GM23248 (cell line): ENCODE measurements at regions not wholly inside any gene's neighbourhood (a gene's known extent, or its start where the extent isn't known, plus 50 kb on each side); places are given as distances from the start of the nearest gene placed in this dataset.
A peak's percentile ranks its signal among the peaks of the same experiment; 100 is the strongest.

Experiments
- DNase-seq: peaks from one replicate; pipeline ENCODE4 v3.0.0-alpha.2; 2015
- H2AFZ ChIP-seq: fragments of 200-600 bp; sonication (generic); 2 replicates; pipeline ENCODE4 v1.6.1; 2016; ENCODE audit warnings: antibody characterized with exemption
- H3F3A ChIP-seq: fragments of 200-600 bp; sonication (generic); 2 replicates; pipeline ENCODE4 v1.6.1; 2016; ENCODE audit warnings: mild to moderate bottlenecking, antibody characterized with exemption, mixed run types; ENCODE audit not compliant: insufficient read depth
- H3K27ac ChIP-seq: fragments of 200-600 bp; sonication (generic); 2 replicates; pipeline ENCODE4 v1.5.1; 2016; ENCODE audit warnings: mild to moderate bottlenecking
- H3K27me3 ChIP-seq: fragments of 200-600 bp; sonication (generic); replicated peaks from 2 replicates; pipeline ENCODE4 v1.6.1; 2016; ENCODE audit warnings: mild to moderate bottlenecking; ENCODE audit not compliant: insufficient read depth
- H3K36me3 ChIP-seq: fragments of 200-600 bp; sonication (generic); 2 replicates; pipeline ENCODE4 v1.6.1; 2016; ENCODE audit warnings: low read depth, mild to moderate bottlenecking
- H3K4me1 ChIP-seq: fragments of 200-600 bp; sonication (generic); 2 replicates; pipeline ENCODE4 v1.6.1; 2016; ENCODE audit warnings: mild to moderate bottlenecking; ENCODE audit not compliant: insufficient read depth
- H3K4me2 ChIP-seq: fragments of 200-600 bp; sonication (generic); one replicate; pipeline ENCODE4 v1.6.1; 2016; ENCODE audit warnings: mild to moderate bottlenecking; ENCODE audit not compliant: unreplicated experiment
- H3K4me3 ChIP-seq: fragments of 200-600 bp; sonication (generic); 2 replicates; pipeline ENCODE4 v1.5.1; 2016; ENCODE audit warnings: mild to moderate bottlenecking
- H3K79me2 ChIP-seq: fragments of 200-600 bp; sonication (generic); 2 replicates; pipeline ENCODE4 v1.6.1; 2016; ENCODE audit warnings: mild to moderate bottlenecking; ENCODE audit not compliant: insufficient read depth
- H3K9ac ChIP-seq: fragments of 200-600 bp; sonication (generic); 2 replicates; pipeline ENCODE4 v1.6.1; 2016; ENCODE audit warnings: mild to moderate bottlenecking
- H3K9me2 ChIP-seq: fragments of 200-600 bp; sonication (generic); 2 replicates; pipeline ENCODE4 v1.6.1; 2016; ENCODE audit warnings: mixed run types, mild to moderate bottlenecking, moderate library complexity; ENCODE audit not compliant: insufficient read depth
- H3K9me3 ChIP-seq: fragments of 200-600 bp; sonication (generic); one replicate; pipeline ENCODE4 v1.6.1; 2017; ENCODE audit warnings: low read depth
- H4K20me1 ChIP-seq: fragments of 200-600 bp; sonication (generic); 2 replicates; pipeline ENCODE4 v1.6.0; 2016; ENCODE audit not compliant: insufficient read depth
- EZH2 ChIP-seq: fragments of 200-600 bp; sonication (generic); IDR thresholded peaks from 2 replicates; pipeline ENCODE4 v1.6.1; 2018; ENCODE audit warnings: antibody characterized with exemption, mild to moderate bottlenecking; ENCODE audit not compliant: insufficient read depth, poor library complexity, severe bottlenecking
- EZH2phosphoT487 ChIP-seq: fragments of 200-600 bp; sonication (generic); IDR thresholded peaks from 2 replicates; pipeline ENCODE4 v1.6.1; 2018; ENCODE audit warnings: antibody characterized with exemption, moderate library complexity, mild to moderate bottlenecking, low read depth; ENCODE audit not compliant: insufficient read depth
- WGBS, 2 experiments: methylation state at CpG; one replicate each; pipeline ENCODE4 v1.1.6; 2015 to 2017; ENCODE audit warnings: low lambda C conversion rate in 2 of 2, low coverage in 1 of 2; ENCODE audit errors: missing lambda C conversion rate in 2 of 2; 5-methylcytosine and 5-hydroxymethylcytosine counted together
- in situ Hi-C: fragments of 300-500 bp; cut with MboI; formaldehyde crosslinking; loops from 2 replicates; pipeline ENCODE4 v1.15.0; 2020

DNA sequence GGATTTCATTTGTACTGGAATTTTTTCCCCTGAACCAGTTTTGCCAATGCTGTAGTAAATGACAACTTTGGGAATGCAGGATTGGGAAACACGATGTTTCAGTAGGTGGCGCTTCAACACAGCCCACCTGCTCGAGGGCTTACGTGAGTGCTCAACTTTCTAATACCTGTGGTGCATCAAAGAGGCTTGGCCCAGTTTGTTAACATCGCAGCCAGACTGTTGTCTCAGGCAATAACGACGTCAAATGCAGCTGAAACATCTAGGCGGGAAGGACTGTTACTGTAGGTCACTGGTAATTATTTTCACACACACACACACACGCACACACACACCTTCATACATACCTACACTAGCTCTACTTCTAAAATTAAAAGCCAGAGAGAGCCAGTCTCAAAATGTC is 815.5 kb upstream of the SLC35B3 start:
- H2AFZ ChIP-seq, result no peak overlapping the region
- H3K79me2 ChIP-seq, result no peaks in the 10 kb centered on the region
- WGBS, 2 experiments, result 40 to 45% methylated on average over 9 of the region's 9 CpGs
- H3K9ac ChIP-seq, result no peak overlapping the region
- H3K9me3 ChIP-seq, result no peaks in the 10 kb centered on the region
- no peak overlapping the region for H3K4me2 ChIP-seq
- no peaks in the 10 kb centered on the region for H3K9me2 ChIP-seq
- H3K27me3 ChIP-seq, result no peaks in the 10 kb centered on the region
- H3F3A ChIP-seq, result no peaks in the 10 kb centered on the region
- in situ Hi-C loops, result no loop called here
- H3K27ac ChIP-seq, result no peak overlapping the region
- no peak overlapping the region for H3K4me3 ChIP-seq
- TF ChIP-seq EZH2 (no peak), EZH2phosphoT487 (no peak)
- peak; percentile 41 for DNase-seq
- H3K4me1 ChIP-seq, result no peaks in the 10 kb centered on the region
- no peaks in the 10 kb centered on the region for H4K20me1 ChIP-seq
- H3K36me3 ChIP-seq, result no peaks in the 10 kb centered on the region

DNA sequence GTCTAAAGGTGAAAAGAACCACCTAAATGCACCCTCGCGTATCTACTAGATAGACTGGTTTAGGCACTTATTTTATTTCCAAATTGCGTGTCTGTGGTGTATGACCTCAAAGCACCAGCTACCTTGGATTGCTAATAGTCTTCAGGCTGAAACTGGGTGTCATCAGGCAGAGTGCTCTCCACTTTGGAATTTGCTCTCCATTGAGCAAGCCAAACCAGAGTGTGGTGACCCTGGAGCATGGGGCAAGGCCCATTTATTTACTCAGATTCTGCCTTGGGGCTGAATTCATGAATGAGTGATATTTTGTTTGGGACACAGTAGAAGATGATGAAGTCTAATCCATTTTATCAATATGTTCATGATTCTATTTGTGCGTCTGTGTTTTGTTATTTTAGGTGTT is 812.8 kb upstream of the SLC35B3 start:
- Histone ChIP-seq H3K4me2 (no peak overlapping the region), H3K4me3 (no peak overlapping the region), H2AFZ (no peak overlapping the region), H3K27ac (no peak overlapping the region), H3K79me2 (no peaks in the 10 kb centered on the region), H3K27me3 (no peaks in the 10 kb centered on the region), H3K9me3 (no peaks in the 10 kb centered on the region), H3K4me1 (no peaks in the 10 kb centered on the region), H3K9me2 (no peaks in the 10 kb centered on the region), H3K9ac (no peak overlapping the region), H3K36me3 (no peaks in the 10 kb centered on the region), H4K20me1 (no peaks in the 10 kb centered on the region), H3F3A (no peaks in the 10 kb centered on the region)
- DNase-seq, result peak; percentile 24
- no peak for TF ChIP-seq EZH2
- TF ChIP-seq EZH2phosphoT487, result no peak
- 65% methylated on average over 4 of the region's 4 CpGs for WGBS, 2 experiments
- in situ Hi-C loops, result no loop called here

DNA sequence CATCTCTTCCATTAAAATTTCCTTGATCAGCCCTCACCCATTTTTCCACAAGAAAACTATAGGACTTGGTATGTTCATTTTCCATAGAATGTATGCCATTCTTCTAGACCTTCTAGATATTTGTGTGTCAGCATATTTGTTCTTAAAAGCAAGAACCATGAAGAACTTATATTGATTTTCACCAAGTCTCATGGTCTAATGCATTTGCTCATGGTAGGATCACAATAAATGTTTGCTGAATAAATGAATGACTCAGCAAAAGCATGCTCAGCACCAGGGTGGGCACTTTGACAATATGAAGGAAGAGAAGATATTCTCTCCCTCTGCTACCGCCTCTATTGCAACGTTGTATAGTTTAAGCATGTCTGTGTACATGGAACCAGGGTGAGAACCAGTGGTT is 805.5 kb upstream of the SLC35B3 start:
- Histone ChIP-seq H3K4me2 (no peak overlapping the region), H3F3A (no peaks in the 10 kb centered on the region), H3K36me3 (no peaks in the 10 kb centered on the region), H3K9me3 (no peaks in the 10 kb centered on the region), H3K79me2 (no peaks in the 10 kb centered on the region), H4K20me1 (no peaks in the 10 kb centered on the region), H3K9me2 (no peaks in the 10 kb centered on the region), H3K27me3 (no peaks in the 10 kb centered on the region), H3K4me1 (no peaks in the 10 kb centered on the region), H3K4me3 (no peak overlapping the region), H2AFZ (no peak overlapping the region), H3K9ac (no peak overlapping the region), H3K27ac (no peak overlapping the region)
- no peak for DNase-seq
- TF ChIP-seq EZH2phosphoT487 (no peak), EZH2 (no peak)
- 71 to 77% methylated on average over 2 of the region's 2 CpGs for WGBS, 2 experiments
- in situ Hi-C loops, result no loop called here

DNA sequence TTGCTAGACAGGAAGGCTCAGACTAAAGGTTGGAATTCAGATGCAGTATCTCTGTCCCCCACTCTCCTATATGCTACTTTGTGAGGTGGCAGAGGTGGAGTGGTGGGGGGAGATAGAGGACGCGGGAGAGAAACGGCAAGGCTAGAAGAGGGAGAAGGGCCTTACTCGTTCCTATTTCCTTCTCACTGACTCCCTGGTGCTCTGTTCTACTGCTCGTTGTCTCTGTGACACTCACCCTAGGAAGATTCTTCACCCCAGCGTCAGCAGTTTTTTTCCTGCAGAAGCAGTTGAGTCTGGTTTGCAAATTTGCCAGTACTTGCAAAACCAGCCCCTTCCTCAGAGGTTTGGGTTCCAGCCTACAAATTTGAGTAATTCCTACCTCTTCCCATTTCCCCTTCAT is 801.1 kb upstream of the SLC35B3 start:
- in situ Hi-C loops, result no loop called here
- Histone ChIP-seq H2AFZ (no peak overlapping the region), H3F3A (no peaks in the 10 kb centered on the region), H3K4me2 (no peak overlapping the region), H3K9me3 (no peaks in the 10 kb centered on the region), H3K36me3 (no peaks in the 10 kb centered on the region), H4K20me1 (no peaks in the 10 kb centered on the region), H3K9ac (no peak overlapping the region), H3K9me2 (no peaks in the 10 kb centered on the region), H3K27ac (no peak overlapping the region), H3K79me2 (no peaks in the 10 kb centered on the region), H3K4me1 (no peaks in the 10 kb centered on the region), H3K27me3 (no peaks in the 10 kb centered on the region), H3K4me3 (no peak overlapping the region)
- TF ChIP-seq EZH2phosphoT487, result no peak
- no peak for TF ChIP-seq EZH2
- WGBS, 2 experiments, result 61 to 66% methylated on average over 6 of the region's 6 CpGs
- no peak for DNase-seq

DNA sequence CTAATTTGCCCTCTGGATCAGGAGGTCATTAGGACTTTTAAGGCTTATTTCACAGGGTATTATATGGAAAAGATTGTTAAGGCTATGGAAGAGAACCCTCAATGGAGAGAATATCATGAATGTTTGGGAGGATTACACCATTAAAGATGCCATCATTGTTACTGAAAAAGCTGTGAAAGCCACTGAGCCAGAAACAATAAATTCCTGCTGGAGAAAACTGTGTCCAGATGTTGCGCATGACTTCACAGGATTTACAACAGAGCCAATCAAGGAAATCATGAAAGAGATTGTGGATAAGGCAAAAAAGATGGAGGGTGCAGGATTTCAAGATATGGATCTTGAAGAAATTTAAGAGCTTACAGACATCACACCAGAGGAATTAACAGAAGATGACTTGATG is 798.3 kb upstream of the SLC35B3 start:
- WGBS, 2 experiments, result 5 to 22% methylated on average over 1 of the region's 1 CpG
- no peak overlapping the region for H3K4me2 ChIP-seq
- in situ Hi-C loops, result no loop called here

More for the DNA sequence above, 798.3 kb upstream of the SLC35B3 start:
- Histone ChIP-seq H3K9me2 (no peaks in the 10 kb centered on the region), H3F3A (no peaks in the 10 kb centered on the region), H3K27ac (no peak overlapping the region), H3K27me3 (no peaks in the 10 kb centered on the region), H3K9ac (no peak overlapping the region), H2AFZ (no peak overlapping the region), H3K79me2 (no peaks in the 10 kb centered on the region), H3K36me3 (no peaks in the 10 kb centered on the region), H4K20me1 (no peaks in the 10 kb centered on the region), H3K9me3 (no peaks in the 10 kb centered on the region), H3K4me3 (no peak overlapping the region), H3K4me1 (no peaks in the 10 kb centered on the region)
- no peak for DNase-seq
- no peak for TF ChIP-seq EZH2phosphoT487
- TF ChIP-seq EZH2, result no peak
